ENCODE measurements at regions not wholly inside any gene's neighbourhood (a gene's known extent, or its start where the extent isn't known, plus 50 kb on each side); places are given as distances from the start of the nearest gene placed in this dataset.
A peak's percentile ranks its signal among the peaks of the same experiment; 100 is the strongest.

DNA sequence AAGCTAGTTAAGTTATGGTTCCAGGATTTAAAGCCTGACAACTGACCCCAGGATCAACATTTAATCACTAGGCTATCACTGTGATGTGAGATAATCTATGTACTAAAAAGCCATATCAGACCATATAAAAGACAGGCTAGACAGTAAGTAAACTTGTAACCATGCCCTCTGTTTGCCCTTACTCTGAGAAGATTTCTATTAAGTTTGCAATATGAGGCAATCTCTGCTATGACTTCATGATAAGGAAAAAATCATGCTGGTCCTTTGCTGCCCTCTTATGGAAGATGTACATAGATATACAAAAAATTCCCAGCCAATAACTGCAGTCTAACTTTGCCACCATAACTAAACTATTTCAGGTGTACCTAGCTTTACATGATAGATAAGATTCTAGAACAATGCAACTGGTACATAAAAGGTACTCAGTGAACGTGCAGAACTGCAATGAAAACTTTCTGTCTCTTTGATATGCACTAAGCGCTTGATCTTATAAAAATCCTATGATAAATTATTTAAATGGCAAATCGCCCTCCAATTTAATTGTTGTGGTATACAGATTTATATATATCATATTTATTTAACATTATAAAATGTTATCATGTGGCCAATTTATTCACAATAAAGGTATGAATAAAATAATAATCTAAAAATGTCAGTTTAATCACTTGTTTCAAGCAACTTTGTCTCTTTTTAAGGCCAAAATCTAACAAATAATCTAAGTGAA is 70.5 kb downstream of the FAM217A start:
- peak; percentile 86 for DNase-seq

DNA sequence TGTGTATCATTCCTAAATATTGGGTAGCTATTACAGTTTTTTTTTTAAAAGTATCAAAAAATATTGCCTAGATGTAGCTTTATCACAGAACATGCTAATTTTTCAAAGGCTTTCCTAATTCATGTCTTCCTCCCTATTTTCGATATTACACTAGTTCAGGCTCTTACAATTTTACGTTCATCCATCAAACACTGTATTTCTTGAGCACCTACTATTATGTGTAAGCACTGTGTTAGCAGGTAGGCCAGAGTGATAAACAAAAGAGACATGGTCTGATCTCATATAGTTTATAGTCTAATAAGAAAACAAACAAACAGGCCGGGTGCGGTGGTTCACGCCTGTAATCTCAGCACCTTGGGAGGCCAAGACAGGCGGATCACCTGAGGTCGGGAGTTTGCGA is 69.5 kb downstream of the FAM217A start:
- no peak for DNase-seq

DNA sequence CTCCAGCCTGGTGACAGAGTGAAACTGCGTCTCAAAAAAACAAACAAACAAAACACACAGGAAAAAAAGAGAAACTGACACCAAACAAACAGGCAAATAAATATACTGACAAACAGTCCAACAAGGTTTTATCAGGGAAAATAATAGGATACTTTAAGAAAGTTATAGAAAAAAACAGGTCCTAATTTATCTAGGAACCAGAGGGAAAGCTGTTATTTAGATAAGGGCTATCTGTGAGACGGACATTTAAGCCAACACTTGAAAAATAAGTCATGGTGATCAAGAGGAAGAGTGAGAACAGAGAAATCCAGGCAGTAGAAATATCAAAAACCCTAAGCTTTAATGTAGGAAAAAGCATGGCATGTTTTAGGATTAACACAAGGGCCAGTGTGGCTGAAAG is 68.9 kb downstream of the FAM217A start:
- no peak for DNase-seq

DNA sequence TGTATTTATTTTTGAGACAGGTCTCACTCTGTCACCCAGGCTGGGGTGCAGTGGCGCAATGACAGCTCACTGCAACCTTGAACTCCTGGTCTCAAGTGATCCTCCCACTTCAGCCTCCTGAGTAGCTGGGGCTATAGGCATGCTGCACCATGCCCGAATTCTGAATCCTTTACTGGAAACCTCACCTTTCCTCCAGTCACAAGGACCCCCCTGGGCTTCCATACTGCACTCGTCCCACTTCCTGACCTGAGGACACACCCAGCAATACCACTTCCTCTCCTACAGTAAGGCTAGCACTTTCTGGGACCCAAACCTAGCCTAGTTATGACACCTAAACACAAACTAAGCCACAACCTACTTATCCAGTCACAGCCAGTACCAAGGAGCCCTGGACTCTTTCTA is 68.2 kb downstream of the FAM217A start:
- no peak for DNase-seq

DNA sequence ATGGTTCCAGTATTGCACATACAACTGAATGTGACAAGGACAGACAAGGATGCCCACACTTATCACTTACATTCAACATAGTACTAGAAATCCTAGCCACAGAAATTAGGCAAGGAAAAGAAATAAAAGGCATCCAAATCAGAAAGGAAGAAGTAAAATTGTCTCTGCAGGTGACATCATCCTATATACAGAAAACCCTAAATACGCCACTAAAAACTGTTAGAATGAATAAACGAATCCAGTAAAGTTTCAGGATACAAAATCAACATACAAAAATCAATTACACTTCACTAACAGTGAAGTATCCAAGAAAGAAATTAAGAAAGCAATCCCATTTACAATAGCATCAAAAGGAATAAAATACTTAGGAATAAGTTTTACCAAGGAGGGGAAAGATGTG is 66.1 kb downstream of the FAM217A start:
- DNase-seq = no peak

DNA sequence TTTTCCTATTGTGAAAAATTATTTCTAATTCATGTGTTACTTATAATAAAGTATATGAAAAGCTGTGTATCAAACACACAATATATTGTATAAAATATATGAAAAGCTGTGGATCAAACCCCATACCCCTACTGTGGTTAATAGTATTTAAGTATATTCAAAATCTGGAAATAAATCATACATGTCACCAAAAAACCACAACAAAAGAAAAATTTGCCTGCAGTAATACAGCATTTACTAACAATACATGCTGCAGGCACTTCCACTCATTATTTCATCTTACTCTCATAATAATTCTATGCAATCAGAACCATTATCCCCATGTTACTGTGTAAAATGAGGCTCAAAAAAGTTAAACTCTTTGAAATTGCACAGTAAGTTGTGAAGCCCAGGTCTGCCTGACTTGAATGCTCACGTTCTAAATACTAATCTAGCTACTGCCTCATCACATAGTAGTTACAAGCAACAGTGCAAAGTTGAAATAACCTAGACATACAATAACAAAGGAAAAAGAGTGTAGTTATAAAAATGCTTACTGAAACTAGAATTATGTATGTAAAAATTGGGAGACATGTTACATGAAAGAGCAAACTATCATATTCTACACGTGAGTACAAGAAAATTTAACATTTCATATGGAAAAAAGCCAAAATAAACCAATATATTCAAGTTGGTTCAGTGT is 61.7 kb downstream of the FAM217A start:
- DNase-seq = no peak

DNA sequence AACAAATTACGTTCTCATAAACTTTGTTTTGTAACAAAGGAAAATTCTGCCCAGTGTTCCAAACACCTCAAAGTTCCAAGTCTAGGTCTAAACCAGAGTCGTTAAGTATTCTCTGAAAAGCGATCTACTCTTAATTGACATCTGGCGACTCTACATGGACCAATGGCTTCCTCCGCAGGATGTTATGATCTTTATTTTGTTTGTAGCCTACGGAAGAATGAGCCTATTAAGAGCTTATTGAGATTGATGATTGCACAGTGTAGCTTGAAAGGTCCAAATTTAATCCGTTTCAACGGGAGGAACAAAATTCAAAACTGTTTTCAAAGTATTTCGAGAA is 61.1 kb downstream of the FAM217A start:
- peak; percentile 32 for DNase-seq

DNA sequence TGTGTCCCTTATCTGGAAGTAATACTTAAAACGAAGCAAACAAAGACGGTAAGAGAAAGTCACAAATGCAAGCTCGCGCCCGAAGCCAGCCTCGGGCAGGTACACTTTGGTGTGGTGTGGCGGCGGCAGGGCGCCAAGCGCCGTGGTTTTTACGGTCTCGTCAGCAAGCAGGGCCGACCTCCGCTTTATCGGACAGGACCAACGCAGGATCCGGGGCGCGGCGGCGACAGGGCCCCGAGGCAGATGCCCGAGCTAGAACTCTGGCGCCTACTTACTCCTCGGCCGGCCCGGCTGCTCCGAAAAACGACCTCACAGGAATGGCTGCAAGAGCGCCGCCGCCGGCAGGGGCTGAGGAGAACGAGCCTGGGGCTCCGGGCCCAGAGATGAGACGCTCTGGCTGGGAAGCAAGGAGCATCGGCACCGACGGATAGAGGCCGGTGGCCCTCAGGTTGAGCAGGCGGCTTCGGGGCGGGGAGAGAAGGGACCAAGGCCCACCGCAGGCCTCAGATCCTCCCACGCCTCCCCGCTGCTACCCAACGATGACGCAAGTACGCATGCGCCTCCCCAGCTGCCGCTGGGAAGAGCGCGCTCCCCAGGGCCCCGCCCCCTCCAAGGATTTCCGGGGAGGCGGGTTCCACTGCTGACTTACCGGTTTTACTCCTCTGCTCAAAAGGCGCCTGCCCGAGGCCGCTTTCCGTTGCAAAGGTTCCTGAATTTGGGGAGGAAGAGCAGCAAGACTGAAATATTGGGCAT is 60.6 kb downstream of the FAM217A start:
- peak; percentile 99 for DNase-seq

Measured in suppressor macrophage treated with lipopolysaccharide for 4 hours (primary cell).